NCI-H2107 treated with DMSO at 0.1 percent for 48 hours (cell line): ENCODE measurements at regions not wholly inside any gene's neighbourhood (a gene's known extent, or its start where the extent isn't known, plus 50 kb on each side); places are given as distances from the start of the nearest gene placed in this dataset.
A peak's percentile ranks its signal among the peaks of the same experiment; 100 is the strongest.

Experiments
- DNase-seq: peaks from one replicate; lab custom pipeline; 2025; ENCODE audit not compliant: unreplicated experiment; lab: John Stamatoyannopoulos, UW

DNA sequence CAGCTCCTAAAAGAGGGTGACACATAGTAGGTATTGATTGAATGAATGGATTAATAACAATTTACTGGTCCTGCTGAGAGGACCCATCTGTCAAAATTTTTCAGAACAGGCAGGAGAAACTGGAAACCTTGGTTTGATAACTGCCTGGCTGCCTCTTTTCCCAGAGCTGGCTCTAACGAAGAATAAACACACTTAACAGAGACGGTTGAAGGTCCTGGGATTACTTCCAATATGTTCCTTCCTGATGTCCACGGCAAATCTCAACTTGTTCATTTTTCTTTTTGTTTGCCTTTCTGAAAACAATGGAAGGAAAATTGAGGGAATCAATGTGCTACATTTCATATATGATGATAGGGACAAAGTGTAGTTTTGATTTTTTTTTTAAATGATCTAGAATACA, 76.5 kb upstream of the SYT13 start:
- DNase-seq = no peak

GRCh38 chr11:45361551-45361950, 75.4 kb upstream of the SYT13 start:
- no peak for DNase-seq

GRCh38 chr11:45355706-45356041, 69.5 kb upstream of the SYT13 start:
- DNase-seq = no peak

DNA sequence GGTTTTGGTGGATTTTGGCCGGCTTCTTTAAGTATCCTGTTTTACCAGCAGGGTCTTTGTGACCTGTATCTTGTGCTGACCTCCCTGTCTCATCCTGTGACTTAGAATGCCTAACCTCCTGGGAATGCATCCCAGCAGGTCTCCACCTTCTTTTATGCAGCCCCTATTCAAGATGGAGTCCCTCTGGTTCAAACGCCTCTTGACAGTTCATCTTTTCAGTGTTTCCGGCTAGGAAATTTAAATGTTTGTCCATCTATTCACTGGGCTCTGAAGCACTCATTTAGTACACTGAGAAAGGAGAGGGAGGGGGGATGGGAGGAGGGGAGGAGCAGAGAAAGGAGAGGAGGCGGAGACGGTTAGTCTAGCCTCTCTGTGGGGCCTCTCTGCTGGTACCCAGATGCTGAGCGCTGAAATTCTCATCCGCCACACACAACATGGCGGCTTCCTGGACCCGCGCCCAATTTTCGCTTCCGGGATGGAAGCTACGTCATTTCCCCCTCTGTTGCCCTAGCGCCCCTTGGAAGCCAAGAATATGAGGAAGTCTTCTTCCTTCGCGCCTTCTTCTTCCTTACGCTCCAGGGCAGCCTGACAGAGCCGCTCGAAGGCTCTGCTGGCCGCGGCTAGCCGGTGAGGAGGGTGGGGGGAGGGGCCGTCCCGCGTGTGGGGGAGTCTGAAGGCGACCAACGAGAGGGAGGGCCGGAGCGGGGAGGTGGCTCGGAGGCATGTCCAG, 69.0 kb upstream of the SYT13 start:
- peak; percentile 37 for DNase-seq

DNA sequence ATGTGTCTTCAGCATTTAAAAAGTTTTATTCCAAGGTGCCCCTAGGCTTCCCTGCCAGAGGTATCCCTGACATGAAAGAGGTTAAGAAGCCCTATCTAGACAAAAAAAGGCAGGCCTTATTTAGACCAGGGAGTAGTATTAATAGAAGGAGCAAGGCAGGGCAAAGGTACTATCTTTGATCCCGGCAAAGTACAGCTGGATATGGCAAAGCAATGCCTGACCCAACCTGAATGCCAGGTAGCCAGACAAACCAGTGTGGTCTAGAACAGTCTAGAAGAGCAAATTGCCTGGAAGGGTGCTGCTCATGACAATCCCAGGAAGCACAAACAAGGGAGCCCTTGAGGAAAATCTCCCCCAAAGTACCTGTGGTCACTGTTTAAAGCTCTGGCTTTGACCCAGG, 62.6 kb upstream of the SYT13 start:
- DNase-seq = no peak

GRCh38 chr11:45347348-45348082, 61.4 kb upstream of the SYT13 start:
- no peak for DNase-seq

- DNase-seq = no peak
These were observed 59.4 kb upstream of the SYT13 start for GRCh38 chr11:45345491-45345890.

DNA sequence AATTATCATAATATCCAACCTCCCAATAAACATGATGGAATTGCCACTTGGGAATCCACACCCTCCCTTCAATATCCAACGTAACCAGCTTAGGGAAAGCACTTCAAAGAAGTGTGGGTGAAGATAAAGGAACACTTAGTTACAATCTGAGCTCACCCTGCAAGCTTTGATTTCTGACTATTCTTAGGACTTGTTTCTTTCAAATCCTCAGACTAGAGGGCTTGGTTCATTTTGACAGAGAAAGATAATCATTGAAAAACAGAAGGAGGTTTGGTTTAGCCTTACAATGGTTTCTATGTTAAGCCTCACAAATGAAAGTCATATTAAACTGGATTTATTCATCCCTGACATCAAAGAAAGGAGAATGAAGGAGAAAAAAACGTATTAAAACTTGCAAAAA, 57.9 kb upstream of the SYT13 start:
- no peak for DNase-seq

DNA sequence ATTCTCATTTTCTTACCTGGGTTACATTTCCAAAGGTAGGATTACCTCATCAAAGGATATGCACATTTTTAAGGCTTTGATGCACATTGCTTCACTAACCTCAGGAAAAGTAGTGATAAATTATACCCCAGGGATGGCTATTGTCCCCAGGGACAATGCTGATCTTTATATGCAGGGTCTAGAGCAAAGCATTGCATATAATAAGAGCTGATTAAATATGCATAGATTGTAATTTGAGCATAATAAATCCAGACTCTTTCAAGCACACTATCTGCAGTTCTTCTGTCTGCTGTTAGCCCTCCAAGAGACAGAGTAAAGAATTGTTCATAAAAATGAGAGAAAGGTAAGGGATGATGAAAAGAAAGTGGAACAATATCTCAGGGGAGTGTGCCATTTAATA, 57.3 kb upstream of the SYT13 start:
- DNase-seq = no peak

GRCh38 chr11:45341372-45341771, 55.2 kb upstream of the SYT13 start:
- no peak for DNase-seq

GRCh38 chr11:45339729-45340519, 53.8 kb upstream of the SYT13 start:
- DNase-seq = peak; percentile 6

DNA sequence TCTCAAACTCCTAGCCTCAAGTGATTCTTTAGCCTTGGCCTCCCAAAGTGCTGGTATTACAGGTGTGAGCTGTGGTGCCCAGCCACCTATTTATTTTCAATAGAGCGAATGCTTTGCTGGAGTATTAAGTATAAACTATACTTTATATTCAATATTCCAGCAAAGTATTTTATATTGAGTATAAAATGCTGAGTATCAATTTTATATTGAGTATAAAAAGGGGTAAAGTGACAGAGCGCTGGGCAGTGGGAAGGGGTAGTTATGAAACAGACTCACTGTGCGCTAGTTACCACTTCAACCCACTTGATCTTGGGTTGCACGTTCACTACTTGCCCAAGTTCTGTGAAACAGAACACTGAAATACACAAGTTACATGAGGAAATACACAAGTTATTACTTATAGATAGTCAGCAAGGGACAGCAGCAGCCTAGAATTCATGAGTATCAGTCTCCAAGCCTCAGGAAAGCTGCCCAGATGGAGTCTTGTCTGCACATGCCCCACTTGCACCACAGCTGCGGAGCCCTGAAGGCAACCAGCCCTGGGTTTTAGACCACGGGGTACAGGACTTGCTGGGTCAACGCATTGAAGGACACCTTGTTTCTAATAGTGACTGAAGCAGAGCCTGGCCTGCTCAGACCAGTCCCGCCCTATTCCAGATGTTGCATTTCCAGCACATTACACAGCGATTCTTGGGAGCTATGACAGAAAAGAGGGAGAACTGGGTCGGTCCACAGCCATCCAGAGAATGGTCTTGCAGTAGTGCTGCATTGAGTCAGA, 51.6 kb upstream of the SYT13 start:
- no peak for DNase-seq

DNA sequence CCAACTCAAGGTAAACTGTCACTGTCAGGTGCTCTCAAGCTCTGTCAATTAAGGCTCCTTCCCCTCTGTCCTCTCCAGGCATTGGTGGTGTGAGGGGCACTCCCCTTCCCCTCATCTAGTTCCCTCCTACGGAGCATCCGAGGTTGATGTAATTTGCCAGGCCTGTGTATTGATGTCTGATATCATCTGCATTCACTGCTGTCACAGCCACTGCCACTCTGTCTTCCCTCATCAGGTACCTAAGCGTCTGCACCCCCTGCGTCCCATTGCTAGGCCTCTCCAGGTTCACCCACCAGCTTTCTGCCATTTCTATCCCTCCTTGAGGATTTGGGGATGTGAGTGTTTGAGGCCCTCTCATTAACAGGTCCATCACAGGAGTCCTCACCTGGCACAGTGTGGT, 50.0 kb upstream of the SYT13 start:
- DNase-seq = no peak
